HCT116 (cell line): ENCODE measurements at regions not wholly inside any gene's neighbourhood (a gene's known extent, or its start where the extent isn't known, plus 50 kb on each side); places are given as distances from the start of the nearest gene placed in this dataset.

Source experiments
- ATAC-seq: fragments of 200-7000 bp; cut with Tn5 transposase; 2 replicates; pipeline ENCODE4 v1.9.1; 2020; ENCODE audit warnings: mild to moderate bottlenecking, moderate library complexity
- BruUV-seq: library from RNA; stranded (reverse); fragments of 400-500 nt; replicated peaks from 2 replicates; lab custom pipeline; 2021; lab: Mats Ljungman, UMichigan
- CTCF ChIA-PET: fragments of 300-600 bp; sonication (Branson Sonifier 250); formaldehyde crosslinking; loops from one replicate; lab custom pipeline; 2021; ENCODE audit warnings: antibody characterized with exemption; lab: Charles Lee
- POLR2A ChIA-PET: fragments of 300-600, 350-600 bp; sonication (Branson Sonifier 250); formaldehyde crosslinking; loops from one replicate; lab custom pipeline; 2021; ENCODE audit warnings: antibody characterized with exemption; lab: Charles Lee
- RAD21 ChIA-PET, 2 experiments: fragments of 300-600 bp; sonication (Branson Sonifier 250); formaldehyde crosslinking; loops; one replicate each; lab custom pipeline; 2023; ENCODE audit warnings: low total read pairs in 2 of 2; ENCODE audit not compliant: uncharacterized antibody in 2 of 2, unreplicated experiment in 2 of 2, low non-redundant PET in 1 of 2; lab: Charles Lee
- DNase-seq: peaks from one replicate; pipeline ENCODE4 v3.0.0-alpha.2; 2010; ENCODE audit warnings: low read depth, low spot score
- H2AFZ ChIP-seq: fragments of 200-600 bp; shearing (Covaris generic), sonication (generic); 2 replicates; pipeline ENCODE4 v1.6.1; 2017; ENCODE audit warnings: low read depth, mixed run types, mixed read lengths, antibody characterized with exemption, low read length; ENCODE audit not compliant: poor library complexity, severe bottlenecking
- H3K27ac ChIP-seq: 2 replicates; pipeline ENCODE4 v1.5.1; 2012; ENCODE audit warnings: low read depth, low read length
- H3K27me3 ChIP-seq: fragments of 200-600 bp; sonication (generic); 2 replicates; pipeline ENCODE4 v1.6.1; 2016; ENCODE audit warnings: mixed run types, low read length, mixed read lengths; ENCODE audit not compliant: insufficient read depth
- H3K36me3 ChIP-seq, 2 experiments: fragments of 200-500 bp in 1 of 2; fragments of 200-600 bp in 1 of 2; sonication (Bioruptor generic) in 1 of 2; sonication (generic) in 1 of 2; 2 replicates each; pipeline versions ENCODE4 v1.5.1 to v1.6.1; 2014 to 2016; ENCODE audit warnings: low read length in 2 of 2, inconsistent platforms in 1 of 2, mixed read lengths in 1 of 2, mixed run types in 1 of 2; ENCODE audit not compliant: insufficient read depth in 2 of 2, control insufficient read depth in 1 of 2
- H3K4me1 ChIP-seq, 2 experiments: fragments of 200-600 bp in 1 of 2; sonication (generic) in 1 of 2; 2 replicates each; pipeline versions ENCODE4 v1.5.1 to v1.6.1; 2012 to 2017; ENCODE audit warnings: low read length in 2 of 2, inconsistent platforms in 1 of 2, mild to moderate bottlenecking in 1 of 2, mixed read lengths in 1 of 2, mixed run types in 1 of 2, moderate library complexity in 1 of 2; ENCODE audit not compliant: insufficient read depth in 2 of 2, control insufficient read depth in 1 of 2
- H3K4me2 ChIP-seq: fragments of 200-600 bp; sonication (generic); 2 replicates; pipeline ENCODE4 v1.6.1; 2017; ENCODE audit warnings: mixed run types, low read length, mixed read lengths
- H3K4me3 ChIP-seq, 2 experiments: fragments of 200-600 bp in 1 of 2; sonication (generic) in 1 of 2; replicated peaks in 1 of 2; 2 replicates each; pipeline ENCODE4 v1.5.1; 2011 to 2016; ENCODE audit warnings: low read length in 2 of 2, control low read depth in 1 of 2, low read depth in 1 of 2, mild to moderate bottlenecking in 1 of 2, mixed read lengths in 1 of 2, mixed run types in 1 of 2
- H3K79me2 ChIP-seq: fragments of 200-600 bp; sonication (generic); 2 replicates; pipeline ENCODE4 v1.6.1; 2017; ENCODE audit warnings: mild to moderate bottlenecking, mixed run types, low read length, moderate library complexity, mixed read lengths; ENCODE audit not compliant: insufficient read depth
- H3K9ac ChIP-seq: fragments of 200-600 bp; sonication (generic); 2 replicates; pipeline ENCODE4 v1.6.1; 2016; ENCODE audit warnings: low read length, mixed read lengths
- H3K9me2 ChIP-seq: fragments of 200-600 bp; sonication (generic), shearing (Covaris generic); 2 replicates; pipeline ENCODE4 v1.6.1; 2017; ENCODE audit warnings: mixed run types, mild to moderate bottlenecking, moderate library complexity; ENCODE audit not compliant: insufficient read depth
- H3K9me3 ChIP-seq, 2 experiments: fragments of 200-500 bp in 1 of 2; fragments of 200-600 bp in 1 of 2; sonication (Bioruptor generic) in 1 of 2; sonication (generic) in 1 of 2; 2 replicates each; pipeline ENCODE4 v1.6.1; 2014 to 2017; ENCODE audit warnings: low read length in 2 of 2, mixed read lengths in 2 of 2, inconsistent platforms in 1 of 2, low read depth in 1 of 2, mild to moderate bottlenecking in 1 of 2, mixed run types in 1 of 2, moderate library complexity in 1 of 2; ENCODE audit not compliant: control insufficient read depth in 1 of 2, insufficient read depth in 1 of 2
- H4K20me1 ChIP-seq: fragments of 200-600 bp; sonication (generic), shearing (Covaris generic); 2 replicates; pipeline ENCODE4 v1.6.1; 2017; ENCODE audit warnings: mixed run types, mild to moderate bottlenecking, moderate library complexity; ENCODE audit not compliant: insufficient read depth
- ATF3 ChIP-seq: IDR thresholded peaks from 2 replicates; pipeline ENCODE4 v1.6.1; 2012
- CBX3 ChIP-seq: IDR thresholded peaks from 2 replicates; pipeline ENCODE4 v1.6.1; 2012; ENCODE audit warnings: low read depth
- EGR1 ChIP-seq: IDR thresholded peaks from 2 replicates; pipeline ENCODE4 v1.6.1; 2012; ENCODE audit warnings: low read depth
- EZH2 ChIP-seq: fragments of 200-600 bp; sonication (generic); IDR thresholded peaks from 2 replicates; pipeline ENCODE4 v1.6.1; 2017; ENCODE audit warnings: antibody characterized with exemption, mixed run types
- EZH2phosphoT487 ChIP-seq: fragments of 200-600 bp; IDR thresholded peaks from 2 replicates; pipeline ENCODE4 v1.6.1; 2018; ENCODE audit warnings: antibody characterized with exemption, borderline replicate concordance
- JUND ChIP-seq: IDR thresholded peaks from 2 replicates; pipeline ENCODE4 v1.6.1; 2012
- MAX ChIP-seq: IDR thresholded peaks from 2 replicates; pipeline ENCODE4 v1.6.1; 2012
- POLR2A ChIP-seq: IDR thresholded peaks from 2 replicates; pipeline ENCODE4 v1.7.0; 2011; ENCODE audit warnings: borderline replicate concordance; ENCODE audit not compliant: insufficient read depth, insufficient read length; ENCODE audit errors: extremely low read depth
- POLR2AphosphoS5 ChIP-seq: IDR thresholded peaks from 2 replicates; pipeline ENCODE4 v1.6.1; 2011; ENCODE audit warnings: mild to moderate bottlenecking, low read depth, low read length, moderate library complexity
- RAD21 ChIP-seq: IDR thresholded peaks from 2 replicates; pipeline ENCODE4 v1.6.1; 2012; ENCODE audit warnings: low read depth, mild to moderate bottlenecking
- REST ChIP-seq: IDR thresholded peaks from 2 replicates; pipeline ENCODE4 v1.6.1; 2012; ENCODE audit warnings: low read depth
- SIN3A ChIP-seq: IDR thresholded peaks from 2 replicates; pipeline ENCODE4 v1.6.1; 2012; ENCODE audit warnings: low read depth
- SP1 ChIP-seq: IDR thresholded peaks from 2 replicates; pipeline ENCODE4 v1.6.1; 2012; ENCODE audit warnings: low read depth
- SRF ChIP-seq: IDR thresholded peaks from 2 replicates; pipeline ENCODE4 v1.6.1; 2012; ENCODE audit warnings: low read depth
- TCF7L2 ChIP-seq: IDR thresholded peaks from 2 replicates; pipeline ENCODE4 v1.7.0; 2011; ENCODE audit warnings: borderline replicate concordance, inconsistent platforms; ENCODE audit not compliant: insufficient read depth, insufficient read length; ENCODE audit errors: extremely low read depth
- YY1 ChIP-seq: IDR thresholded peaks from 2 replicates; pipeline ENCODE4 v1.6.1; 2011; ENCODE audit warnings: low read length, low read depth, moderate library complexity, mild to moderate bottlenecking; ENCODE audit not compliant: insufficient replicate concordance; ENCODE audit errors: extremely low read depth
- ZBTB33 ChIP-seq: IDR thresholded peaks from 2 replicates; pipeline ENCODE4 v1.6.1; 2011; ENCODE audit warnings: mild to moderate bottlenecking, low read length, moderate library complexity; ENCODE audit not compliant: insufficient replicate concordance; ENCODE audit errors: extremely low read depth
- ZFX ChIP-seq: fragments of 450-650 bp; IDR thresholded peaks from 2 replicates; pipeline ENCODE4 v1.6.1; 2017
- ZNF274 ChIP-seq: fragments of 200-500 bp; sonication (Bioruptor generic); IDR thresholded peaks from 2 replicates; pipeline ENCODE4 v1.6.1; 2014; ENCODE audit warnings: mild to moderate bottlenecking, low read depth, low read length, inconsistent platforms
- intact Hi-C: fragments of 100-400 bp; cut with micrococcal nuclease; formaldehyde crosslinking; loops from 2 replicates; pipeline ENCODE4 v1.10.0; 2022

GRCh38 chr5:166942948-166943347 is 1348.5 kb upstream of the WWC1 start:
- H3K4me2 ChIP-seq: no peak overlapping the region
- no TSS peak for BruUV-seq
- H3K4me1 ChIP-seq: no peaks in the 10 kb centered on the region
- peaks cover 4 to 13% of the 10 kb centered on the region in 2 experiments; a peak in 3 of 4 replicates for H3K9me3 ChIP-seq
- CTCF ChIA-PET: no interaction called here
- no peak overlapping the region for H3K4me3 ChIP-seq
- H3K36me3 ChIP-seq: no peaks in the 10 kb centered on the region
- POLR2A ChIA-PET: no interaction called here
- ATAC-seq (no peak), DNase-seq (no peak)
- no peaks in the 10 kb centered on the region for H3K79me2 ChIP-seq
- intact Hi-C loops: no loop called here
- RAD21 ChIA-PET: no interaction called here
- no peak overlapping the region for H3K27ac ChIP-seq
- no peak overlapping the region for H3K9ac ChIP-seq
- H3K9me2 ChIP-seq: no peaks in the 10 kb centered on the region
- TF ChIP-seq EZH2phosphoT487 (no peak), REST (no peak), ATF3 (no peak), TCF7L2 (no peak), MAX (no peak), ZBTB33 (no peak), ZNF274 (no peak), ZFX (no peak), POLR2AphosphoS5 (no peak), YY1 (no peak), JUND (no peak), POLR2A (no peak), EZH2 (no peak), CBX3 (no peak), RAD21 (no peak), SP1 (no peak), SRF (no peak), SIN3A (no peak), EGR1 (no peak)
- no peak overlapping the region for H2AFZ ChIP-seq
- no peaks in the 10 kb centered on the region for H3K27me3 ChIP-seq
- no peaks in the 10 kb centered on the region for H4K20me1 ChIP-seq
